GM21360 (cell line): ENCODE measurements at regions not wholly inside any gene's neighbourhood (a gene's known extent, or its start where the extent isn't known, plus 50 kb on each side); places are given as distances from the start of the nearest gene placed in this dataset.

Experiments
- ATAC-seq: cut with Tn5 transposase; IDR thresholded peaks from one replicate; pipeline ENCODE4 v1.9.1; 2021; ENCODE audit warnings: mild to moderate bottlenecking, moderate library complexity; ENCODE audit not compliant: unreplicated experiment

DNA sequence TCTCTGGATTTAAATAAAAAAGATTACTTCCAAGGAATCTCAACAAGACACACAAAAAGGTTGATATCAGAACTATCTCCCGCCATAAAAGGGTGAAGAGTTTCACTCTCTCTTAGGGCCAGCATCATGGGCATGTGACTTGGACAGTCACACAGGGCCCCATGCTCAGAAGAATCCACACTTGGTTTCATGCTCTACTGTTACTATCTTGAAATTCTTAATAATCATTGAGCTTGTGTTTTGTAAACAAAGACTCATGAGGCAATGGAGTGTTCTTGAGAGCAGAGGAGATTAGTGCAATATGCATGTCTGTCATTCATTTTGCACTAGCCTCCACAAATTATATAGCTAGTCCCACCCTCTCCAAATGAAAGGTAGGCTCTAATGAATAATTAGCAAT is 58.4 kb downstream of the HMHB1 start:
- ATAC-seq: no peak

DNA sequence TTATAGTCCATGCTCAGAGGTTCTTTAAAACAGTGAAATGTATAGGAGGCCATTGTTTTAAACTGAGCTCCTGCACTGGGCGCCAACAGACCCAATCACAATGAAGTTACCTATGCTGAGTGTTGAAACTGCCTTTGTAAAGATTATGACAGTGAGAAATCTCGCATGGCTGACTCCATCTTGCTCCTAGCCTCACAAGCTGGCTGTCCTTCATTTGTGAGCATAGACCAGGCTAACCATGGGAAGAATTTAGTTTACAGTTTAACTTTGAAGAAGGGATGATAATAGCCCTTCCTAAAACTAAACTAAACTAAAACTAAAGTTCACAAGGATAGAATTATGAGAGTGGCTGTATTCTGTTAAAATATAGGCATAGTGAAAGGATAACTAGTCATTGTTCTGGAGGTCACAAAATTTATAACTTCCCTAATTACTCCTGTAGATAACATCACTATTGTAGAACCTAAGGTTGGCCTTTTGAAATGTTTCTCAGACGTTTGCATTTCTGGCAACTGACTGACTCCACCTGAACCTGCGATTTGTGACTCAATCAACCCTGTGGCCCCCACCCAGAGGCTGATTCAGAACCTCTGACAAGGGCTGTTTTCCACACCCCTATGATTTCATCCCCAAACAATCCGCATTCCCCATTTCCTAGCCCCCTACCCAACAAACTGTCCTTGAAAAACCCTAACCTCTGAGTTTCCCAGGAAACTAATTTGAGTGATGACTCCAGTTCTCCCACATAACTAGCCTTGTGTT is 59.1 kb downstream of the HMHB1 start:
- no peak for ATAC-seq

DNA sequence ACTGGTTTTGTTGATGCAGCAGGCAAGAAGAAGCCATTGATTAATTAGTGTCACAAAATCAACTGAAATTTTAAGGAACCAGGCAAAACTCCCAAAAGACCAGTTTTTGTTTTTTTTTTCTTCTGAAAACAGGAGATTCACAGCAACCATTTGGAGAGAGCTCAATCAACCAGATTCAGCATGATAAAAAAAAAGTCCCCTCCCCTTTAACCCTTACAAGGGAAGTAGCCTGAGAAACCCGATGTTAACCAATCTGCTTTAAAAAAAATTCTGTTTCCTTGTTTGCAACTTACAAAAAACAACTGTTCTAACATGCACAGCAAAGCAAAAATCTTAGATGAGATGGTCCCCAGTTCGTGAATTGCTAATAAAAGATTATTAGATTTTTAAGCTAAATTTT is 59.7 kb downstream of the HMHB1 start:
- no peak for ATAC-seq

DNA sequence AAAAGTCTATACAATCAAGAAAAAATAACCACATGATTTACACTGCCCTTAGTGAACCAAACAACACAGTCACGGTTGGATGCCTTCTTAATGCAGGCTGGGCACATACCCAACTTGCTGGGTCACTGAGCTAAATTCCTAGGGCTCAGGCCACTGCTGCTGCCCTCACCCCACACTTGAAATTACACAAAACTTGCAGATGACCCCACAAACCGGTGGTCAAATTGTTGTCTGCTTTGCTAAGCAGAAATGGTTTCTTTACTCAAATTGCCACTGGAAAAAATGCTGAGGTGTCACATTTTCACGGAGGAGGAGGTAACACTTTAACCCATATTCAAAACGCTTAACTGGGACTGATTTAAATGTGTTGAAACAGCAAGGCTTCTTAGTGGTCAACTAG is 62.4 kb downstream of the HMHB1 start:
- ATAC-seq: no peak

DNA sequence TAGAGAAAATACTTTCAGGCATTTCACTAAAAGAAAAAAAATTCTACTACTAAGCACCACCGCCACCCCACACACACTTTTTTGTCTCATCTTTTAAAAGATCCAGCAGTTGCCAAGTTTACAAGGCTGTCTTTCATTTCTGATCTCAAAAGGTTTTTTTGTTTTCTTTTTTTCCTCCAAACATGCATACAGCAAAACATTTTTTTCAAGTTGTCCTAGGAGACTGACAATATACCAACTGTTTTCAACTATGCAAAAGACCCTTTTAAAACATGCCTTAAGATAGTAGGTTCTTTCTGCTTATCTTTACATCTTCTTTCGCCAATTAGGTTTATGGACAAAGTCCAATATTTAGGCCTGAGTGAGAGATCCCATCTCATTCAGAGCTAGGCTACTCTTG is 65.2 kb downstream of the HMHB1 start:
- no peak for ATAC-seq

DNA sequence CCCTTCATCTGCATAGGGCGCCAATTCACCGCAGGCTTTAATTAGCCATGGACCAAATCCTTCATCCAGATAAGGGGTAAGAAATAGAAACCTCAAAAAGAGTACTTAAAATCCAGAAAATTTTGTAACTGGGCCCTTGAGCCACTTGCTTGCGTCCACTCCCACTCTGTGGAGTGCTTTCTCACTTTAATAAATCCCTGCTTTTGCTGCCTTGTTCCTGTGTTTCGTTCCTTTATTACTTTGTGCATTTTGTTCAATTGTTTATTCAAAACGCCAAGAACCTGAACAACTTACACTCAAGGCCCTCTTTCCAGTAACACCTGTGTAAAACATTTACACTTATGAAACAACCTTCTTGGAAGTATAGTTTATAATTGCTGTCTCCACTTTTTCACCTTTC is 66.5 kb downstream of the HMHB1 start:
- no peak for ATAC-seq

DNA sequence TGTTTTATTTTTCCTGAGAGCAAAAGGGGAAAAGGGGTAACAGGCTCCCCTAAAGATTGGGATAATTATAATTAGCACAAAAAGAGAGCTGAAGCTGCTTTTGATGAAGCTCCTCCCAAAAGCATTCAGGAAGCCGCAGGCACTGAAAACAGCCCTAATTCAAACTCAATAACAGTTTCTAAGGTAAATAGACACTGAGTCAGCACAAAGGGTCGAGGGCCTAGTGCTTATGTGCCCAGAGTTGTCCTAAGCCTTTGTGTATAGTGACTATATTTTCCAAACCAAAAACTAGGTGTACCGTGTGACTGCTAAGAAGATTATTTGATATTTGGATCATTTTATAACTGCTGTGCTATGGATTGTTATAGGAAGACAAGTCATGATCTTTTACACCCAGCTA is 67.7 kb downstream of the HMHB1 start:
- ATAC-seq: no peak

DNA sequence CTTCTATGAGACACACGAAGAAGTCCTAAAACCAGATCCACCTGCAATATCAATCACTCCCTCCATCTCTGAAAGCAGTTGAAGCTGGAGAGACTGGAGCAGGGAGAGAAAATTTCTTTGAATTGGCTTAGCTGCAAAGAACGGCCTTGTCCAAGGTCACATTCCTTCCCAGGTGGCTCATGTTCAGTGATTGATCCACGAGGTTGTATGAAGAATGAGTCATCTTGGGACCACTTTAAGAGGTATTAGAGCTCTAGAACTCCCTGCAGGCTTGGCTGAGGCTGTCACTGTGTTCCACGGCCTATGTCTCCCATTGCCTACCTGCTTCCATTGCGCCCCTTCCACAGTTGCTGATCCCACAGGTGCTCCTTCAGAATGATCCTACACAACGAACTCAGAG is 68.2 kb downstream of the HMHB1 start:
- ATAC-seq: no peak

DNA sequence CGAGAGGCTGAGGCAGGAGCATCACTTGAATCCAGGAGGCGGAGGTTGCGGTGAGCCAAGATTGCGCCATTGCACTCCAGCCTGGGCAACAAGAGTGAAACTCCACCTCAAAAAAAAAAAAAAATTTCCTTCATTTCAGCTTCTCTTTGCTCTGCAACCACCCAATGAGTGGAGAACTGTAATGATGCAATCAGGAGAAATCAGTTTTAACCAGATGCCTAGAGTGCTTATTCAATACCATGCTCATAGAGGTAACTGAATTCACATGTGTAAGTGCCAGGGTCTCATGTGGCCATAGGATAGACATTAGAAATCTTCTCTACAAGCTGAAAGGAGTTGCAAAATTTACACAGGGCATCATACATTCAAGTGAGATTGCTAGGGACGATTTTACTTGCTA is 70.6 kb downstream of the HMHB1 start:
- ATAC-seq: no peak

DNA sequence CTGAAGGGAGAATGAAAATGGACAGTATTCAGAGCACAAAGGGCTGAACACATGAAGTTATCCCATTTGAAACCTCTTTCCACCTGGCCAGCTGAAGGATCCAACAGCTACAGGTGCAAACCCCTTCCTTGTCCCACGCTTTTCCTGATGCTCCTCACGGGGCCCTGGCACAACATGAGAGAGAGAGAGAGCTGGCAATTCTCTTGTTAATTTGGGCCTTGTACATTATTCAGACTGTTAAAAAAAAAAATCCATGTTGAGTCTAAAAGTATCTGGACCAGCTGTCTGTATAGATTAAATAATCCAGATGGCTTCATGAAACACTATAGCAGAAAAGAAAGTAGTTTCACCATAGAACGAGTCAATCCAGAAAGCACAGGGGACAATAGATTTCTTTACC is 74.1 kb downstream of the HMHB1 start:
- no peak for ATAC-seq

DNA sequence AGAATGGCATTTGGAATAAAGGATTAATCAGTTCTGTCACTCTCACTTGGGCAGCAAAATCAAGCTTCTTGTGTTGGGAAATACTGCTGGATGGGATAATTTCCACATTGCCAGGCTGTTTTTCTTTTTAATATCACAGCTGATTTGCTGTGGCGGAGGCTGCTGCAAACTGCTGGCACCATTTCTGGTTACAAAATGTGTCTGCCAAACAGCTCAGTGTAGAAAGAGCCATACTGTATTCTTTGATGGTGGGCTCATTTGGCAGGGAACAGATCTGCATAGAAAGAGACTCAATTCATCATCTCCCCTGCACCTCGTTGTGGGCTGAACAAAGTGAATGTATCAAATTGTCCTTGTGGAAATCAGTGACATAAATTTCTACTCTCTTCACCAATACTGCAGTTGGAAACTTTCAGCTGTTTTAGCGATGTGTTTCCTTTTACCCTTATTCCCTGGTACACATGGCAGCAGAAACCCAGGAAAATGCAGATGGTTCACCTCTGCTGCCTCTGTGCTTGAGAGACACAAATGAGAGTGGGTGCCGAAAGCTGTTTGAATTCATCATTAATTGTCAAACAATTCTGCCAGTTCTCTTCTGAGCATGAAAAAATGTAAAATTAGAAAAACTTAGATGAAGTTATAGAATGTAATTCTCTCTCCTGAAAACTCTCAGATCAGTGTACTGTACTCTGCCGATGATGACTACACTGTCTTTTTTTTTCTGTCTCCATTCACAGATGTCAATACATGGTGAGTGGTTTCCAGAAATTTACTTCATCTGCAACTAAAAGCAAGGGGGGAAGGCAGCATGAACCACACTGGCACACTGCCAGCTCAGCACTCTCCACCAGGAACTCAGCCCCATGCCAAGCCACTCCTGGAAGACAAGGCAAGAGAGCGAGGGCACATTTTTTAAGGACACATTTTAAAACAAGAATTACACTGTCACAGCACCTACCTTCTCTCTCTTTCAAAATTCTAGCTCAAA is 75.0 kb downstream of the HMHB1 start:
- ATAC-seq: no peak

DNA sequence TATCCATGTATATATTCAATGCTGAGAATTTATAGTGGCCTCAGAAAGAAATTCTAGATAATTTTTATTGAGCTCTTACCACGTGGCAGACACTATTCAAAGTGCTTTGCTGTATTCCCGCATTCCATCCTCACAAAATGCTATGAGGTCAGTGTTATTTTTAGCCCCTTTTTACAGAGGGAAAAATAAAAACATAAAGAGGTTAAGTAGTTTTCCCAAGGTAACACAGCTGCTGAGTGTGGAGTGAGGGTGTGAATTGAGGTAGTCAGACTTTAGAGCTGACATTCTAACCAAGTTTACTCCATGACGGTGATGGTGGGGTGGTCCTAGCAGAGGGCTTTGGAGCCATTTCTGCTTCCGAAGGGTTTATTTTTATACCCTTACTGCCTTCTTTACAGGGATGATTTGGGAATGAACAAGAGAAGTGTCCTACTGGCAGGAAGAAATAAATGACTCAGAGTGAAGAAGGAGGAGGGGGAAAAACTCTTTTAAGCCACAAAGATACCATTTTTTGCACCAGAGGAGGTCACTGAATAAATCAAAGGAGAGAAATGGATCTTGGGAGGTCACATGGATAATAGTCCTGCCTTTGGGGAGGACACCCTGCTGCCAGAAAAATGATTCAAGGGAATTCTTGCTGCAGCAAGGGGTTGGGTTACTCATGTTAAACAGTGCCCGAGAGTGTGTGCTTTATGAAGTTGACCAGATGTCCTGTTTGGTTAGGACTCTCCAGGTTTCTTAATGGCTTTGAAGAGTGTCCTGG is 76.1 kb downstream of the HMHB1 start:
- no peak for ATAC-seq

DNA sequence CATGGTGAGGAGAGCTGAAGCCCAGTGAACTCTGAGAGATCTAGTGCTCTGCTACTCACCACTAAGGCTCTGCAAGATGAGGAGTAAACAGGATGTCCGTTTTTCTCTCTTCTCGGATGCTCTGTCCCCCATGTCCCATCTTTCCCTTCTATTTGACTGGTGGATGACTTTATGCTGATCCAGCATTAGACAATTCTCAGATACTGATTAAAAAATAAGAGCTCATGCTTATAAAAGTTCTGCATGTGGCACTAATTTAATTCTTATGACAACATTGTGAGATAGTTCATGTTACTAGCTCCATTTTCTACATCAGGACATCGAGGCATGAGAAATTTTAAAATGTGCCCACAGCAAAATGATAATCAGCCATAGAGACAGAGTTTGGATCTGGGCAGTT is 77.0 kb downstream of the HMHB1 start:
- ATAC-seq: no peak

DNA sequence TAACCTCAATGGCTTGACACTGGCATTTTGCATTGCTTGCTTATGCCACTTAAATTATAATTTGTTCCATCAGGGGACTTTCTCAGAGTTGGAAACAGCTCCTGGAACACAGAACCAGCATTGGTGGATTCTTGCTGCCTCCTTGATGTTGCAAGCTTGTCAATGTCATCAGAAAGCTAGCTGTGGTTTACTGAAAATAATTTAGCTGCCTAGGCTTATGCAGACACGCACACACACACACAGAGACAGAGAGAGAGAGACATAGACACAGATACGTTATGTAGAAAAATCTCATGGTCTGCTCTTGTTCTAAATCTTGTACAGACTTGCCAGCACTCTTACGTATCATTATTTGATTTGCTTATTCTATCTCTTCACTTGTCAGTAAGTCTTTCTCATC is 78.0 kb downstream of the HMHB1 start:
- ATAC-seq: no peak

DNA sequence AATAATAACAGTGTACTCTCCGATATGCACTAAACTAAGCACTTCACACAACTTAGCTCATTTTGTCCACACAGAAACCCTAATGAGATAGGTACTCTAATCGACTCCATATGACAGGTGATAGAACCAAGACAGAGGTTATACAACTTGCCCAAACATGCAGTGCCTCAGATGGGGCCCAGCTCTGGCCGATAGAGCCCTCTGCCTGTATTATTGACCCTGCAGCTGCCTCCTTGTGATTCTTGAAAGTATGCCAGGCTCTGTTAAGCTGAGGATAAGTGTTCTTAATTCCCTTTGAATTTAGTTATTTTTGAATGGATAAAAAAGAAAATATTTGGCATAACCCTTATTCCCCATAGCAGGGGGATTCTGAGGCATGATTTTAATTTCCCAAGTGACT is 78.5 kb downstream of the HMHB1 start:
- ATAC-seq: no peak

DNA sequence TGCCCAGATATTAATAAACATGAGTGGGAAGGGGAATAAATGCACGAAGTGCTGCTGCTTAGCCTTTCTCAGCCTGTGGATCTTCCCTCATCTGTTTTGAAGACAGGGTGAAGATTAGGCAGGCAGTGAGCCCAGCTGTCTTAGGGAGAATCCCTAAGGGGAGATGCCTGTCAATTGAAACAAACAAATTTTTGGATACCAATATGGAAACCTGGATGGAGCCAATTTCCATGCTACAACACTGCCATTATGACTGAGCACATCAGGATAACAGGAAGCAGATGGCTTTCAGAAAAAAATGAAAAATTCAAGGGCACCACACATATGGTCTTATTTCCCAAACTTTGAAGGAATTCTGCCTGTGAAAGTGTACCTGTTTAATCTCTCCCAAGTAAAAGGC is 80.3 kb downstream of the HMHB1 start:
- ATAC-seq: no peak

DNA sequence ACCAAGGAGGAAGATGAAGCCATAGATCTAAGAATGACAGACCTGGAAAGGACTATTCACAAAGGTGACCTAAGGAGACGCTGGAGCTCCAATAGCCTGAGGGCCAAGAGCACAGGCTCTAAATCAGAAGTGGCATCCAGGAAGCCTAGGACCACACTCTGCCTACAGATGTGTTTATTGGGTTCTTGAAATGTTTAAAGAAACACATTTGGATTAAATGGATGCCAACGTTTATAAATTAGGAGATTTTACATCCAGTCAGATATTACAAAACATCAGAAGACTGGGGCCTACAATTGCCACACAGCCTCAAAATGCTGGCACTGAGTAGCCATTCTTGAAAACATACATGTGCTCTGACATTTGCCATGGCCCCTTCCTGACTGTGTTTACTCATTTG is 80.9 kb downstream of the HMHB1 start:
- ATAC-seq: no peak

DNA sequence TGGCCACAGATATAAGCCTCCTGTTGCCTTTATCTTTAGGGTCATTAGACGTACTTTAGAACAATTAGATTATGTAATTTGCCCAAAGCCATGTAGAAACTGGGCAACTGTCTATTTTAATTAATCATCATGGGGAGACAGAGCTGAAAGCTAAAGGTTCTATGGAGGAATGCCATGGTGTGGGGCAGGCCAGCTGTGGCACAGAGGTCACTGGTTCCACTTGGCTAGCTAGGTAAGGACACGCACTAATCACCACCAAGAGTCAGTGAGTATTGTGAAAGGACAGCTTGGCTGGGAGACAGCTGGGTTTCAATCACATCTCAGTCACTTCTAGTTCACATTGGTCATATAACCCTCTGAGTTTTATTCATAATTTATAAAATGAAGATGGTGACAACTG is 81.7 kb downstream of the HMHB1 start:
- no peak for ATAC-seq

DNA sequence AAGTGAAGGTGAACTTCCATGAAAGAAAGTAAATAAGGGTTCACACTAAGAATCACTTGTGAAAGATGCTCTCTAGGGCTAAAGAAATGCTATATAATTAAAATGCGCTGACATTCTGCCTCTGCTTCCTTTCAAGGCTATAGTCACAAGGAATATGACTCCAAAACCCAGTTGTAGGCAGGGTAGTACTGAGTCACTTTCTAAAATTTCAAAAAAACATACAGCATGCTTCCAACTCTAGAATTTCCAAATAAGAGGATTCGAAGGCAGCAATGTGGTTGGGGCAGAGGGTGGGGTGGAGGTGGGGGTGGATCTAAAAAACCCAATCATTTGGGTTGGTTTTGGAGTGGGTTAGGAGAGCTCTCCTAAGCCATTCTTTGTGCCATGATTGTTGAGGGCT is 84.6 kb downstream of the HMHB1 start:
- ATAC-seq: no peak

DNA sequence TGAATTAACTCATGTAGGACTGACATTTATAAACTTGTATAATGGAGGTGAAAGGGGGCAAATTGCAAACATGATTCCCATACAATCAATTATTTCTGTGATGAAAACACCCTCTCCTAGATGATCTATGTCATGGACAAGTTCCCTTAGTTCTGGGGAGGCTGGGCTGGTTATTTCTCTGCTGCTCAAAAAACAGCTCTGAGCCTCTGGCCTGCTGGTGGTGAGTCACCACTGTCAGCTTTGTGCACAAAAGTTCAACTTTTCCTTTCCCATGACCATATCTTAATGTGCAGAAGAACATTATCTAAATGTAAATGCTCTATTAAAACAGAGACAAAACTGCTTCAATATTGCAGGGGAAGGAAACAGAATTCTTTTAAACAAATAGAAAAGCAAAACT is 85.0 kb downstream of the HMHB1 start:
- ATAC-seq: no peak

DNA sequence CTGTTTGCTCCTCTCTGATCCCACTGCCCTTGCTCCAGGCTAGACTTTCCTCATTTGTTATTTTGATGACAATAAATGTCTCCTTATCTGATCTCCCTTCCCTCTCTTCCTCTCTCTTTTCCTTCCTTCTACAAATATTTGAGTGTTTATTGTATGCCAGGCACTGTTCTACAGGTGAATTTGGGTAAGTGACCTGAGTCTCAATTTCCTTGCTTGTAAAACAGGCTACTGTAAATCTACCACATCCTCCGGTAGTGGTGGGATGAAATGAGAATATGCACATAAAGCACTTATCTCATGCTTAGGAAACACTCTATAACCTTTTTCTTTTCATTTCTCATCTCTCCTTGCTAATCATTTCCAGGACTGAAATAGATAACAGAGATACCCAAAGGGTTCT is 86.4 kb downstream of the HMHB1 start:
- no peak for ATAC-seq
